OCI-LY7 (cell line): ENCODE measurements at regions not wholly inside any gene's neighbourhood (a gene's known extent, or its start where the extent isn't known, plus 50 kb on each side); places are given as distances from the start of the nearest gene placed in this dataset.

Source experiments
- EZH2phosphoT487 ChIP-seq: fragments of 200-600 bp; sonication (generic); IDR thresholded peaks from 2 replicates; pipeline ENCODE4 v1.6.1; 2018; ENCODE audit warnings: low read depth, borderline replicate concordance, mild to moderate bottlenecking, mixed run types, antibody characterized with exemption, low read length, moderate library complexity, mixed read lengths
- TF ChIP-seq, protein P1 (sequence below): fragments of 200-600 bp; sonication (generic); conservative IDR thresholded peaks from 2 replicates; pipeline ENCODE4 v1.5.1; 2014; ENCODE audit warnings: mild to moderate bottlenecking, antibody characterized with exemption, low read length, moderate library complexity, mixed read lengths

- TF ChIP-seq, protein P1, sequence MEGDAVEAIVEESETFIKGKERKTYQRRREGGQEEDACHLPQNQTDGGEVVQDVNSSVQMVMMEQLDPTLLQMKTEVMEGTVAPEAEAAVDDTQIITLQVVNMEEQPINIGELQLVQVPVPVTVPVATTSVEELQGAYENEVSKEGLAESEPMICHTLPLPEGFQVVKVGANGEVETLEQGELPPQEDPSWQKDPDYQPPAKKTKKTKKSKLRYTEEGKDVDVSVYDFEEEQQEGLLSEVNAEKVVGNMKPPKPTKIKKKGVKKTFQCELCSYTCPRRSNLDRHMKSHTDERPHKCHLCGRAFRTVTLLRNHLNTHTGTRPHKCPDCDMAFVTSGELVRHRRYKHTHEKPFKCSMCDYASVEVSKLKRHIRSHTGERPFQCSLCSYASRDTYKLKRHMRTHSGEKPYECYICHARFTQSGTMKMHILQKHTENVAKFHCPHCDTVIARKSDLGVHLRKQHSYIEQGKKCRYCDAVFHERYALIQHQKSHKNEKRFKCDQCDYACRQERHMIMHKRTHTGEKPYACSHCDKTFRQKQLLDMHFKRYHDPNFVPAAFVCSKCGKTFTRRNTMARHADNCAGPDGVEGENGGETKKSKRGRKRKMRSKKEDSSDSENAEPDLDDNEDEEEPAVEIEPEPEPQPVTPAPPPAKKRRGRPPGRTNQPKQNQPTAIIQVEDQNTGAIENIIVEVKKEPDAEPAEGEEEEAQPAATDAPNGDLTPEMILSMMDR: no peak
- TF ChIP-seq EZH2phosphoT487: no peak
Observed at GRCh38 chr10:123459371-123460091, 206.6 kb upstream of the GPR26 start.
